GM19463 (cell line): ENCODE measurements at regions not wholly inside any gene's neighbourhood (a gene's known extent, or its start where the extent isn't known, plus 50 kb on each side); places are given as distances from the start of the nearest gene placed in this dataset.
A peak's percentile ranks its signal among the peaks of the same experiment; 100 is the strongest.
"Not testable (repeated sequence)": the region's sequence is repeated elsewhere in the genome, so short reads cannot be mapped to it uniquely, and the experiment has no call there.

ENCODE experiments used
- ATAC-seq: cut with Tn5 transposase; IDR thresholded peaks from one replicate; pipeline ENCODE4 v1.9.1; 2021; ENCODE audit warnings: mild to moderate bottlenecking, moderate library complexity; ENCODE audit not compliant: unreplicated experiment

DNA sequence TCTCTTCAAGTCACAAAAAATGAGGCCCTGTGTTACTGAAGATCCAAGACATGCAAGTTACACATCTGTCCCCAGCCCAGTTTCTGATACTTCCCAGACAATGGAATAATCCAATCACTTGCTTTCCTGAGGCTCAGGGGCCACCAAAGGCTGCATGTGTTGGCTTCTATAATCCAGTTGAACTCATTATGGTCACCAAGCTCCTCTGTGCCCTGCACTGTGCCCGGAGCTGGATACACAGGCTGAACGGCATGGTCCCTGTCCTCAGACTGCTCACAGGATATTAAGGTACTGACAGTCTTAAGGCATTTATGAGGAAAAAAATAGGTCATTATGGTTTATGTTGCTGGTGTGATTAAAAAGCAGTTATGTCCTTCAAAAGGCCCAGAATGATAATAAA, 117.0 kb upstream of the SYT6 start:
- no peak for ATAC-seq

DNA sequence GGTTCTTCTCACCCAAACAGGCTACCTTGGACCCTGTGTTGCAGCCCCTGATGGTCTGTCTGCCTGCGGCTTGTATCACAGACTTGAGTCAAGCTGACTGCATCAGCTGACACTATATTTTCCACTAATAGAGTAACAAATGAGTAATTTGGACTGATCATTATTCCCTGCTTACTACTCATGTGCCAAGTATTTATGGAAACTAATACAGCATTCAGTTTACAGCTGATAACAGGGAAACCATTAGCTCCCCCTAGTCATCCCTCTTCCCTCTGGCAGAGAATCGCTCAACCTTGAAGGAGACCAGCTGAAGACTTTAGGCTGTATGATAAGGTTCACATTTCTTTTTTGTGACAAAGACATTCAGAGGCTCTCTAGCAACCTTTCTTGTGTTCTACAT, 116.6 kb upstream of the SYT6 start:
- ATAC-seq, result no peak

- no peak for ATAC-seq
Observed at GRCh38 chr1:114269539-114269938, 115.9 kb upstream of the SYT6 start.

DNA sequence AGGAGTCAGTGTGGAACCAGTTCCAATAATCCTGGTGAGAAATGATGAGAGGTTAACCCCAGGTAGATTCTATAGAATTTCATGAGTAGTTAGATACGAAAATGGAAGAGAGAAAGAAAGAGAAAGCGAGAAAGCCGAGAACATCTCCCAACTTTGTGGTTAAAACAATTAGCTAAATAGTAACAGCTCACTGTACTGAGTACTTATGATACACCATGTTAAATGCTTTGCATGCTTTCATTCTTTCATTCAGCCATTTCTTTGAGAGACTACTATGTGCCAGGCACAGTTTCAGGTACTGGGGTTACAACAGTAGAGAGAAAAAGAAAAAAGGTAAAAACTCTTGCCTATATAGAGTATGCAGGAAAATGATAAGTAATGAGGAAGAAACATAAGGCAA, 109.7 kb upstream of the SYT6 start:
- ATAC-seq, result peak; percentile 96

GRCh38 chr1:114262337-114262736, 108.7 kb upstream of the SYT6 start:
- ATAC-seq, result no peak

- no peak for ATAC-seq
Observed at GRCh38 chr1:114260805-114261484, 107.3 kb upstream of the SYT6 start.

DNA sequence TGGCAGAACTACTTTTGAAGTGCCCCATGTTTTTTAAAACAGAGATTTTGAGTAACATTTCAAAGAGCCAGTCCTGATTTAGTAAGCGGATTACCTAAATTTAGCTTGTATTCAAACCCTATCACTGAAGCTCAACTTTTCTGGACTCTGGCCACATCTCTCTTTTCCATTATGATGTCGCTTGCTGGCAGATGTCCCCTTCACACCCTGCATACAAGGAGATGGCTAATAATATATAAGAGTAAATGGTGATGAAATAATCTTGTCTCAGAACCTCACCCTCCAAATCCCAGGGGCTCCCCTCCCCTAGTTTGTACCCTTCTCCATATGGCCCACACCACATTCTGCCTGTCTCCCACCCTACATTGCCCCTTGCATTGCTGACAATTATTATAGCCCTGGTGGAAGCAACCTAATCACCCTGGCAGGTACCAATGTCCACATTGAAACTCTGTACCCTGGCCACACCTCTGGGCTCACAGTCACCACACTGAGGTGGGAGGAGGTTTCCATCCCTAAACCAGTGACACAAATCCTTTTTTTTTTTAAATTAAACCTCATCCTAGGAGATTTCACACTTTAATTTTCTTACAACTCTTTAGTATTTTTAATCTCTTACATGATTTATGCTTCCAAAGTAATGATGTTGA, 106.0 kb upstream of the SYT6 start:
- ATAC-seq, result no peak

GRCh38 chr1:114258633-114259032, 105.0 kb upstream of the SYT6 start:
- no peak for ATAC-seq

- no peak for ATAC-seq
Observed at GRCh38 chr1:114258074-114258473, 104.4 kb upstream of the SYT6 start.

DNA sequence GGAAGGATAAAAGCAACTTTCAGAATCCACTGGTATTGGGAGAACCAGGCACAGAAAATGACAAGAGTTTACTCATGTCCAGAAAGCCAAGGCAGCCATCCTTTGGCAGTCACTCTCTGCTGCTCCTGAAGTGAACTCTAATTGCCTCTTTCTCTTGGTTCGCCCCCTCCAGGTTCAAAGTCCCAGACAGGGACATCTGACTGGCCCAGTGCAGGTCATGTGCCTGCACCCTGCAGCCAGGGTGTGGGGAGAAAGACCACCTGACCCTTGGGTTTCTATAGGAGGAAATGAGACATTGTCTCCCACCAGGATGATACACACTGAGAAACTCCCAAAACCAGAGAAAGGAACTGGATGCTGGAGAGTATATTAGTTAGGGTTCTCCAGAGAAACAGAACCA, 103.9 kb upstream of the SYT6 start:
- no peak for ATAC-seq

- ATAC-seq, result no peak
Observed at GRCh38 chr1:114253900-114254299, 100.2 kb upstream of the SYT6 start.

DNA sequence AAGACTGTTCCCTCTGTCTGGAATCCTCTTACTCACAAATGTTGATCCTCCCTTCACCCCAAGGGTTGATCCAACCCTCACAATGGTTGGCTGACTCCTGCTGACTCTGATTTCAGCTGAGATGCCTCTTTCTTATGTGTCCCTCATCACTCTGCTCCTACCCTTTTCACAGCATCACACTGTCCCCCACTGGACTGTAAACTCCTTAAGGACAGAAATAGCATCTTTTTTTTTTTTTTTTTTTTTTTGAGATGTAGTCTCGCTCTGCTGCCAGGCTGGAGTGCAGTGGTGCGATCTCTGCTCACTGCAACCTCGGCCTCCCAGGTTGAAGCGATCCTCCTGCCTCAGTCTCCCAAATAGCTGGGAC, 97.9 kb upstream of the SYT6 start:
- ATAC-seq, result no peak

DNA sequence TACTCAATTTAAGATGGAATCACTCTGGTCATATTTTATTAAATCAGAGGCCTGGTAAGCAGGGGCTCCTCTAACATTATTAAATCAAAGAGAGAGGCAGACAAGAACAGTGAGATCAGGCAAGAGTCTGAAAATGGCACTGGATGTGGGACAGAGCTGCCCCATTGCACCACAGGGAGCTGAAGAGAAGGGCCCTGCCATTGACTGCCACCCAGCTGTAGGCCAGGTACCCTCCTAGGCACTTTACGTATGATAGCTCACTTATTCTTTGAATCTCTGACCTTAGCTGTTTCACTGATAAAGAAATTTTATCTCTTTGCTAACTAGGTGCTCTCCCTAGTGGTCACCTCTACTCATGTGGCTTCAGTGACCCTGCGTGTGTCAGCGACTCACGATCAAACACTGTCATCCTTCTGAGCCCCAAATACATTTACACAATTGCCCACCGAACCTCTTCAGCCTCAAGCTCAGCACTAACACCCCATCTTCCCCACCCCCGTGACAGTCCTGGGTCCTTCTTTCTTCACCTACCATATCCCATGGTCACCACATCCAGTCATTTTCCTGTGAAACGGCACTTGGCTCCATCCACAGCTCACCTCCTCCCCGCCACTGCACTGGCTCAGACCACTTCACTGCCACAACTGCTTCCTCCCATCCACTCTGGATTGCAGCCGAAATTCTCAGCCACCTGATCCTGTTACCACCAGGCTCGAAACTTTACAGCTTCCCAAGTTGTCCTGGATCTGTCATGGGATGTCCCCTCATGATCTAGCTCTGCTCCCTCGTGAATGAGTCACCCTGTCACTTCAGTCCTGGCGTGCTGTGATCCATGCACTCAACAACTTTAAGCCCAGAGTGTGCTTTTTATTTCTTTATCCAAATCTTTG, 97.3 kb upstream of the SYT6 start:
- ATAC-seq, result no peak

- no peak for ATAC-seq
Observed at GRCh38 chr1:114249691-114250090, 96.0 kb upstream of the SYT6 start.

DNA sequence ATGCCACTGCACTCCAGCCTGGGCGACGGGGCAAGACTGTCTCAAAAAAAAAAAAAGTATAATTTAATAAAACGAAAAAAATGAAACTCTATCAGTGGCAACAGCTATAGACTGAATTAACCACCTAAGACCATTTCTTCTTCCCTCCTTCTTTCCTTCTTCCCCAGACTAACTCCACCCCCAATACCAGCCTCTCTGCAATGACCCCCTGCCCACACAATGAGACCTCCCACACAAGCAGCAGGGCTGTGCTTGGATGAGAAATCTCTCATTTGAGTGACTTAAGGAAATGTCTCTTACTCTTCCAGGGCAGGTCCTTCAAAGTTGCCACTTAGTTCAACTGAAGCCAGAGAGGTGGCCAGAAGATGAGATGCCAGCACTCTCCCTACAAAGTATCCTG, 94.5 kb upstream of the SYT6 start:
- no peak for ATAC-seq

GRCh38 chr1:114242531-114243210, 89.0 kb upstream of the SYT6 start:
- not testable (repeated sequence) for ATAC-seq

GRCh38 chr1:114238053-114238452, 84.4 kb upstream of the SYT6 start:
- ATAC-seq, result no peak

GRCh38 chr1:114236517-114236916, 82.8 kb upstream of the SYT6 start:
- ATAC-seq, result no peak

- ATAC-seq, result no peak
Observed at GRCh38 chr1:114235960-114236359, 82.3 kb upstream of the SYT6 start.

DNA sequence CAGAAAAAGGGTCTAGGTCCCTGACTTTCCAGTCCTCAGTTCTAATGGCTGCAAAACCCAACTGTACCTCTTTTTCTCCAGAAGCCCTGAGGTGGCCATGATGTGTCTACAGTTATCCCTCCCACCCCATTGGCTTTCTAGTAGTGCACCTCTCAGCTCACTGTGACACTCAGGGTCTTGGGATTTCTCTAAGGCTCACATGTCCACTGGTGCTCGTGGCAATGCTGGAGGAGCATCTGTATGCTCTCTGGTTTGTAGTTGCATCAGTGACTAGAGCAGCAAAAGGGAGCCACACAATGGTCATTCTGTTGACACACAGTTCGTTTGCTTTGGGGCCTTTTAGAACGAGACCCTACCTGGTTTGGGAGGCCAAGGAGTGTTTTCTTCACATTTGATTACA, 81.6 kb upstream of the SYT6 start:
- no peak for ATAC-seq

- no peak for ATAC-seq
Observed at GRCh38 chr1:114234408-114235124, 80.9 kb upstream of the SYT6 start.
